GM18520 (cell line): ENCODE measurements at regions not wholly inside any gene's neighbourhood (a gene's known extent, or its start where the extent isn't known, plus 50 kb on each side); places are given as distances from the start of the nearest gene placed in this dataset.

Experiments used
- ATAC-seq: cut with Tn5 transposase; IDR thresholded peaks from one replicate; pipeline ENCODE4 v1.9.1; 2021; ENCODE audit not compliant: unreplicated experiment

GRCh38 chr14:98118749-98119148, 1153.2 kb downstream of the BCL11B start:
- no peak for ATAC-seq

- ATAC-seq: no peak
Observed at GRCh38 chr14:98119739-98120138, 1152.3 kb downstream of the BCL11B start.

- ATAC-seq: no peak
Observed at GRCh38 chr14:98120831-98121464, 1151.0 kb downstream of the BCL11B start.

- ATAC-seq: no peak
Observed at GRCh38 chr14:98122527-98122926, 1149.5 kb downstream of the BCL11B start.

- ATAC-seq: no peak
Observed at GRCh38 chr14:98130691-98131090, 1141.3 kb downstream of the BCL11B start.

- ATAC-seq: no peak
Observed at GRCh38 chr14:98131406-98131805, 1140.6 kb downstream of the BCL11B start.

- no peak for ATAC-seq
Observed at GRCh38 chr14:98133806-98134205, 1138.2 kb downstream of the BCL11B start.

GRCh38 chr14:98136012-98136789, 1135.8 kb downstream of the BCL11B start:
- ATAC-seq: no peak

GRCh38 chr14:98137131-98138025, 1134.6 kb downstream of the BCL11B start:
- no peak for ATAC-seq

- ATAC-seq: no peak
Observed at GRCh38 chr14:98138666-98139065, 1133.3 kb downstream of the BCL11B start.

- ATAC-seq: no peak
Observed at GRCh38 chr14:98140862-98141530, 1131.0 kb downstream of the BCL11B start.

GRCh38 chr14:98143566-98143965, 1128.4 kb downstream of the BCL11B start:
- no peak for ATAC-seq

GRCh38 chr14:98144964-98145363, 1127.0 kb downstream of the BCL11B start:
- no peak for ATAC-seq

GRCh38 chr14:98146416-98146815, 1125.6 kb downstream of the BCL11B start:
- ATAC-seq: no peak

- no peak for ATAC-seq
Observed at GRCh38 chr14:98154254-98154653, 1117.7 kb downstream of the BCL11B start.

GRCh38 chr14:98156411-98156810, 1115.6 kb downstream of the BCL11B start:
- no peak for ATAC-seq

GRCh38 chr14:98160901-98161300, 1111.1 kb downstream of the BCL11B start:
- ATAC-seq: no peak

GRCh38 chr14:98161356-98161755, 1110.6 kb downstream of the BCL11B start:
- ATAC-seq: no peak

GRCh38 chr14:98162856-98163805, 1108.9 kb downstream of the BCL11B start:
- no peak for ATAC-seq

GRCh38 chr14:98163873-98164272, 1108.1 kb downstream of the BCL11B start:
- ATAC-seq: no peak
